ENCODE measurements at regions not wholly inside any gene's neighbourhood (a gene's known extent, or its start where the extent isn't known, plus 50 kb on each side); places are given as distances from the start of the nearest gene placed in this dataset.
"Not testable (repeated sequence)": the region's sequence is repeated elsewhere in the genome, so short reads cannot be mapped to it uniquely, and the experiment has no call there.

- no peak overlapping the region for H3K27ac ChIP-seq (ENCODE audit: low read depth, low read length, poor library complexity, severe bottlenecking)
- ChIA-PET CTCF (interaction anchor here (0.6 kb wide), 1 partner anchor 320 kb away, joined by 4 read pairs; no protein-coding TSS in a partner anchor), POLR2A (ENCODE audit: low non-redundant PET) (no interaction called here)
- H3K27me3 ChIP-seq (replicated peaks; ENCODE audit: insufficient read depth, low read depth, low read length, poor library complexity) = peaks cover 10% of the 10 kb centered on the region
- no peak for DNase-seq (ENCODE audit: low spot score)
- no peak for TF ChIP-seq CTCF (conservative IDR thresholded peaks at IDR 0.05; ENCODE audit: low read depth, low read length)
- TF ChIP-seq EZH2 (IDR thresholded peaks at IDR 0.05; ENCODE audit: borderline replicate concordance, low read depth, low read length, poor library complexity, severe bottlenecking) = no peak
- H3K4me1 ChIP-seq (ENCODE audit: insufficient read depth, low read length, poor library complexity, severe bottlenecking) = no peaks in the 10 kb centered on the region
- intact Hi-C loops (cut with micrococcal nuclease; ENCODE audit: unreplicated experiment) = no loop called here
- no TSS peak for BruUV-seq (replicated peaks)
- H3K36me3 ChIP-seq (ENCODE audit: insufficient read depth, low read length, poor library complexity, severe bottlenecking) = no peaks in the 10 kb centered on the region
- no peaks in the 10 kb centered on the region for H3K9me3 ChIP-seq (ENCODE audit: low read depth, low read length, poor library complexity, severe bottlenecking)
- no peak overlapping the region for H3K4me3 ChIP-seq (ENCODE audit: low read depth, low read length, poor library complexity, severe bottlenecking)
These were observed 100.4 kb upstream of the TCF21 start for GRCh38 chr6:133788556-133788955.

- H3K4me3 ChIP-seq (ENCODE audit: low read depth, low read length, poor library complexity, severe bottlenecking); BruUV-seq (replicated peaks); H3K36me3 ChIP-seq (ENCODE audit: insufficient read depth, low read length, poor library complexity, severe bottlenecking); POLR2A ChIA-PET (ENCODE audit: low non-redundant PET); H3K27me3 ChIP-seq (replicated peaks; ENCODE audit: insufficient read depth, low read depth, low read length, poor library complexity); H3K9me3 ChIP-seq (ENCODE audit: low read depth, low read length, poor library complexity, severe bottlenecking); CTCF ChIA-PET; DNase-seq (ENCODE audit: low spot score); H3K27ac ChIP-seq (ENCODE audit: low read depth, low read length, poor library complexity, severe bottlenecking); intact Hi-C loops (cut with micrococcal nuclease; ENCODE audit: unreplicated experiment); H3K4me1 ChIP-seq (ENCODE audit: insufficient read depth, low read length, poor library complexity, severe bottlenecking): not testable (repeated sequence)
These were observed 99.5 kb upstream of the TCF21 start for GRCh38 chr6:133789449-133789848.

GRCh38 chr6:133790756-133791155 is 98.2 kb upstream of the TCF21 start:
- H3K4me3 ChIP-seq (ENCODE audit: low read depth, low read length, poor library complexity, severe bottlenecking); H3K27ac ChIP-seq (ENCODE audit: low read depth, low read length, poor library complexity, severe bottlenecking); BruUV-seq (replicated peaks); H3K27me3 ChIP-seq (replicated peaks; ENCODE audit: insufficient read depth, low read depth, low read length, poor library complexity); POLR2A ChIA-PET (ENCODE audit: low non-redundant PET); CTCF ChIA-PET; H3K36me3 ChIP-seq (ENCODE audit: insufficient read depth, low read length, poor library complexity, severe bottlenecking); intact Hi-C loops (cut with micrococcal nuclease; ENCODE audit: unreplicated experiment); DNase-seq (ENCODE audit: low spot score); H3K9me3 ChIP-seq (ENCODE audit: low read depth, low read length, poor library complexity, severe bottlenecking); H3K4me1 ChIP-seq (ENCODE audit: insufficient read depth, low read length, poor library complexity, severe bottlenecking): not testable (repeated sequence)

GRCh38 chr6:133795051-133795450 is 93.9 kb upstream of the TCF21 start:
- intact Hi-C loops (cut with micrococcal nuclease; ENCODE audit: unreplicated experiment); H3K27ac ChIP-seq (ENCODE audit: low read depth, low read length, poor library complexity, severe bottlenecking); CTCF ChIA-PET; H3K9me3 ChIP-seq (ENCODE audit: low read depth, low read length, poor library complexity, severe bottlenecking); DNase-seq (ENCODE audit: low spot score); H3K36me3 ChIP-seq (ENCODE audit: insufficient read depth, low read length, poor library complexity, severe bottlenecking); H3K4me3 ChIP-seq (ENCODE audit: low read depth, low read length, poor library complexity, severe bottlenecking); H3K4me1 ChIP-seq (ENCODE audit: insufficient read depth, low read length, poor library complexity, severe bottlenecking); BruUV-seq (replicated peaks); POLR2A ChIA-PET (ENCODE audit: low non-redundant PET): not testable (repeated sequence)
- H3K27me3 ChIP-seq (replicated peaks; ENCODE audit: insufficient read depth, low read depth, low read length, poor library complexity) = peaks cover 15% of the 10 kb centered on the region

GRCh38 chr6:133796235-133796634 is 92.7 kb upstream of the TCF21 start:
- ChIA-PET POLR2A (ENCODE audit: low non-redundant PET) (no interaction called here), CTCF (no interaction called here)
- no TSS peak for BruUV-seq (replicated peaks)
- Histone ChIP-seq H3K27ac (ENCODE audit: low read depth, low read length, poor library complexity, severe bottlenecking) (no peak overlapping the region), H3K27me3 (replicated peaks; ENCODE audit: insufficient read depth, low read depth, low read length, poor library complexity) (peaks cover 15% of the 10 kb centered on the region), H3K4me3 (ENCODE audit: low read depth, low read length, poor library complexity, severe bottlenecking) (no peak overlapping the region), H3K4me1 (ENCODE audit: insufficient read depth, low read length, poor library complexity, severe bottlenecking) (no peaks in the 10 kb centered on the region), H3K36me3 (ENCODE audit: insufficient read depth, low read length, poor library complexity, severe bottlenecking) (no peaks in the 10 kb centered on the region), H3K9me3 (ENCODE audit: low read depth, low read length, poor library complexity, severe bottlenecking) (no peaks in the 10 kb centered on the region)
- TF ChIP-seq CTCF (conservative IDR thresholded peaks at IDR 0.05; ENCODE audit: low read depth, low read length) (no peak), EZH2 (IDR thresholded peaks at IDR 0.05; ENCODE audit: borderline replicate concordance, low read depth, low read length, poor library complexity, severe bottlenecking) (no peak)
- intact Hi-C loops (cut with micrococcal nuclease; ENCODE audit: unreplicated experiment) = no loop called here
- DNase-seq (ENCODE audit: low spot score) = no peak
